Stimulated activated CD8-positive, alpha-beta memory T cell treated with anti-CD3 and anti-CD28 coated beads, Interleukin-4, amount 100 ng/mL, for 4 hours (primary cell): ENCODE measurements at regions not wholly inside any gene's neighbourhood (a gene's known extent, or its start where the extent isn't known, plus 50 kb on each side); places are given as distances from the start of the nearest gene placed in this dataset.
"Not testable (repeated sequence)": the region's sequence is repeated elsewhere in the genome, so short reads cannot be mapped to it uniquely, and the experiment has no call there.

Experiments
- DNase-seq, 2 donors: peaks; one replicate each; pipeline ENCODE4 v3.0.0-alpha.2; 2020; ENCODE audit warnings: low read depth in 2 of 2, low spot score in 1 of 2

GRCh38 chr5:108590799-108591198 is 156.9 kb upstream of the FER start:
- DNase-seq: no peak

- DNase-seq: no peak
Observed at GRCh38 chr5:108588323-108588722, 159.4 kb upstream of the FER start.

GRCh38 chr5:108587821-108588220 is 159.9 kb upstream of the FER start:
- no peak for DNase-seq

GRCh38 chr5:108581026-108581425 is 166.7 kb upstream of the FER start:
- no peak for DNase-seq

- no peak for DNase-seq
Observed at GRCh38 chr5:108579236-108579635, 168.5 kb upstream of the FER start.

- DNase-seq: no peak
Observed at GRCh38 chr5:108578791-108579190, 168.9 kb upstream of the FER start.

- DNase-seq: no peak
Observed at GRCh38 chr5:108567429-108567828, 180.3 kb upstream of the FER start.

- DNase-seq: no peak
Observed at GRCh38 chr5:108564441-108564840, 182.5 kb upstream of the FBXL17 start.

- no peak for DNase-seq
Observed at GRCh38 chr5:108562205-108562454, 180.2 kb upstream of the FBXL17 start.

- no peak for DNase-seq
Observed at GRCh38 chr5:108561416-108562204, 179.7 kb upstream of the FBXL17 start.

- no peak for DNase-seq
Observed at GRCh38 chr5:108560581-108560980, 178.7 kb upstream of the FBXL17 start.

- DNase-seq: no peak
Observed at GRCh38 chr5:108560166-108560565, 178.3 kb upstream of the FBXL17 start.

- DNase-seq: not testable (repeated sequence)
Observed at GRCh38 chr5:108558840-108559239, 176.9 kb upstream of the FBXL17 start.

GRCh38 chr5:108558142-108558541 is 176.2 kb upstream of the FBXL17 start:
- not testable (repeated sequence) for DNase-seq

- DNase-seq: no peak
Observed at GRCh38 chr5:108557686-108558085, 175.8 kb upstream of the FBXL17 start.

- DNase-seq: no peak
Observed at GRCh38 chr5:108556441-108557145, 174.7 kb upstream of the FBXL17 start.

GRCh38 chr5:108548684-108549596 is 167.0 kb upstream of the FBXL17 start:
- no peak for DNase-seq

GRCh38 chr5:108546939-108547338 is 165.0 kb upstream of the FBXL17 start:
- no peak for DNase-seq

GRCh38 chr5:108545301-108545700 is 163.4 kb upstream of the FBXL17 start:
- no peak for DNase-seq

GRCh38 chr5:108543486-108543885 is 161.6 kb upstream of the FBXL17 start:
- DNase-seq: no peak

- no peak for DNase-seq
Observed at GRCh38 chr5:108541836-108542235, 159.9 kb upstream of the FBXL17 start.

- DNase-seq: no peak
Observed at GRCh38 chr5:108536321-108536720, 154.4 kb upstream of the FBXL17 start.
